ENCODE measurements at regions not wholly inside any gene's neighbourhood (a gene's known extent, or its start where the extent isn't known, plus 50 kb on each side); places are given as distances from the start of the nearest gene placed in this dataset.

- Histone ChIP-seq H3K27ac (ENCODE audit: low read length) (no peak overlapping the region), H3K27me3 (ENCODE audit: control insufficient read depth, insufficient read depth, low read length) (no peaks in the 10 kb centered on the region), H3K4me3 (ENCODE audit: low read depth in 2 of 2, low read length in 2 of 2) (no peak overlapping the region), H3K36me3 (ENCODE audit: control insufficient read depth, insufficient read depth, low read length) (no peaks in the 10 kb centered on the region), H3K4me1 (ENCODE audit: control insufficient read depth, insufficient read depth, low read length) (no peaks in the 10 kb centered on the region), H3K9me3 (ENCODE audit: control insufficient read depth, insufficient read depth, low read depth, low read length) (no peaks in the 10 kb centered on the region)
- ChIA-PET CTCF (interaction anchor here (0.8 kb wide), 1 partner anchor 35 kb away, joined by 3 read pairs; no protein-coding TSS in a partner anchor), POLR2A (interaction anchor here (0.7 kb wide), 1 partner anchor 82 kb away, joined by 3 read pairs; no protein-coding TSS in a partner anchor)
- DNase-seq (ENCODE audit: low read depth, low spot score) (no peak), ATAC-seq (peak; percentile 64; the same call in 1 of the 2 replicates)
- no TSS peak for BruUV-seq (replicated peaks)
- TF ChIP-seq SIN3A (IDR thresholded peaks at IDR 0.05; ENCODE audit: borderline replicate concordance, insufficient read depth, low read depth, low read length) (no peak), CTCF (IDR thresholded peaks at IDR 0.05) (no peak), REST (IDR thresholded peaks at IDR 0.05; ENCODE audit: insufficient read depth in 1 of 2, low read depth in 2 of 2, low read length in 1 of 2) (no peak), TCF7L2 (IDR thresholded peaks at IDR 0.05; ENCODE audit: low read depth, low read length) (no peak), POLR2AphosphoS5 (IDR thresholded peaks at IDR 0.05; ENCODE audit: low read depth, low read length) (no peak)
- in situ Hi-C loops (cut with HindIII; ENCODE audit: low pct_unique_long_range_greater_than_20kb, low sequenced_read_pairs) (no loop called here), intact Hi-C loops (cut with micrococcal nuclease; ENCODE audit: unreplicated experiment) (no loop called here)
Observed at GRCh38 chr18:76766429-76766828, 55.9 kb upstream of the ZNF236 start.

GRCh38 chr18:76765649-76766048, 56.7 kb upstream of the ZNF236 start:
- in situ Hi-C loops (cut with HindIII; ENCODE audit: low pct_unique_long_range_greater_than_20kb, low sequenced_read_pairs), result no loop called here
- POLR2A ChIA-PET, result interaction anchor here (0.7 kb wide), 1 partner anchor 81 kb away, joined by 3 read pairs; no protein-coding TSS in a partner anchor
- no peaks in the 10 kb centered on the region for H3K27me3 ChIP-seq (ENCODE audit: control insufficient read depth, insufficient read depth, low read length)

More at GRCh38 chr18:76765649-76766048, 56.7 kb upstream of the ZNF236 start:
- Histone ChIP-seq H3K4me1 (ENCODE audit: control insufficient read depth, insufficient read depth, low read length) (no peaks in the 10 kb centered on the region), H3K9me3 (ENCODE audit: control insufficient read depth, insufficient read depth, low read depth, low read length) (no peaks in the 10 kb centered on the region), H3K4me3 (ENCODE audit: low read depth in 2 of 2, low read length in 2 of 2) (no peak overlapping the region), H3K36me3 (ENCODE audit: control insufficient read depth, insufficient read depth, low read length) (no peaks in the 10 kb centered on the region), H3K27ac (ENCODE audit: low read length) (no peak overlapping the region)
- intact Hi-C loops (cut with micrococcal nuclease; ENCODE audit: unreplicated experiment), result no loop called here
- CTCF ChIA-PET, result no interaction called here
- ATAC-seq (peak; percentile 69; the same call in 1 of the 2 replicates), DNase-seq (ENCODE audit: low read depth, low spot score) (peak; percentile 27)
- no TSS peak for BruUV-seq (replicated peaks)
- TF ChIP-seq TCF7L2 (IDR thresholded peaks at IDR 0.05; ENCODE audit: low read depth, low read length) (no peak), SIN3A (IDR thresholded peaks at IDR 0.05; ENCODE audit: borderline replicate concordance, insufficient read depth, low read depth, low read length) (no peak), REST (IDR thresholded peaks at IDR 0.05; ENCODE audit: insufficient read depth in 1 of 2, low read depth in 2 of 2, low read length in 1 of 2) (no peak), POLR2AphosphoS5 (IDR thresholded peaks at IDR 0.05; ENCODE audit: low read depth, low read length) (no peak), CTCF (IDR thresholded peaks at IDR 0.05) (no peak)
